Neural crest cell (in vitro differentiated cells): ENCODE measurements at regions not wholly inside any gene's neighbourhood (a gene's known extent, or its start where the extent isn't known, plus 50 kb on each side); places are given as distances from the start of the nearest gene placed in this dataset.

Experiments
- DNase-seq: peaks from one replicate; pipeline ENCODE4 v3.0.0; 2021; ENCODE audit warnings: low read depth, mixed read lengths, low spot score
- H3K27ac Mint-ChIP-seq: one replicate; pipeline ENCODE4 v1.8.0; 2021; ENCODE audit warnings: mild to moderate bottlenecking, mixed read lengths; ENCODE audit not compliant: unreplicated experiment
- H3K27me3 Mint-ChIP-seq: 2 replicates; pipeline ENCODE4 v1.8.0; 2021; ENCODE audit warnings: low read depth, mild to moderate bottlenecking, mixed read lengths
- H3K36me3 Mint-ChIP-seq: 2 replicates; pipeline ENCODE4 v1.8.0; 2021; ENCODE audit warnings: low read depth, mild to moderate bottlenecking, mixed read lengths
- H3K4me1 Mint-ChIP-seq: 2 replicates; pipeline ENCODE4 v1.8.0; 2021; ENCODE audit warnings: mixed read lengths
- H3K4me3 Mint-ChIP-seq: one replicate; pipeline ENCODE4 v1.8.0; 2021; ENCODE audit warnings: mild to moderate bottlenecking, mixed read lengths
- H3K9me3 Mint-ChIP-seq: 2 replicates; pipeline ENCODE4 v1.8.0; 2021; ENCODE audit warnings: mixed read lengths
- CTCF ChIP-seq: fragments of 200-600 bp; sonication (generic); conservative IDR thresholded peaks from 2 replicates; pipeline ENCODE4 v1.5.0; 2021; ENCODE audit warnings: antibody characterized with exemption, mild to moderate bottlenecking

- TF ChIP-seq CTCF: no peak
- no peak overlapping the region for H3K27ac Mint-ChIP-seq
- DNase-seq: no peak
- H3K4me3 Mint-ChIP-seq: no peak overlapping the region
- no peaks in the 10 kb centered on the region for H3K4me1 Mint-ChIP-seq
- H3K27me3 Mint-ChIP-seq: no peaks in the 10 kb centered on the region
- no peaks in the 10 kb centered on the region for H3K9me3 Mint-ChIP-seq
- H3K36me3 Mint-ChIP-seq: no peaks in the 10 kb centered on the region
Observed at GRCh38 chr1:98222706-98223105, 301.9 kb upstream of the DPYD start.

- H3K4me3 Mint-ChIP-seq: no peak overlapping the region
- no peak for TF ChIP-seq CTCF
- H3K4me1 Mint-ChIP-seq: no peaks in the 10 kb centered on the region
- no peaks in the 10 kb centered on the region for H3K9me3 Mint-ChIP-seq
- no peaks in the 10 kb centered on the region for H3K36me3 Mint-ChIP-seq
- no peak for DNase-seq
- no peak overlapping the region for H3K27ac Mint-ChIP-seq
- no peaks in the 10 kb centered on the region for H3K27me3 Mint-ChIP-seq
Observed at GRCh38 chr1:98221923-98222322, 301.1 kb upstream of the DPYD start.

- no peaks in the 10 kb centered on the region for H3K9me3 Mint-ChIP-seq
- DNase-seq: no peak
- TF ChIP-seq CTCF: no peak
- no peak overlapping the region for H3K4me3 Mint-ChIP-seq
- H3K36me3 Mint-ChIP-seq: no peaks in the 10 kb centered on the region
- H3K27ac Mint-ChIP-seq: no peak overlapping the region
- no peaks in the 10 kb centered on the region for H3K4me1 Mint-ChIP-seq
- no peaks in the 10 kb centered on the region for H3K27me3 Mint-ChIP-seq
Observed at GRCh38 chr1:98217601-98218000, 296.8 kb upstream of the DPYD start.

GRCh38 chr1:98216304-98216703 is 295.5 kb upstream of the DPYD start:
- H3K27ac Mint-ChIP-seq: no peak overlapping the region

GRCh38 chr1:98211271-98211845 is 290.5 kb upstream of the DPYD start:
- H3K27me3 Mint-ChIP-seq: no peaks in the 10 kb centered on the region
- peaks cover 2% of the 10 kb centered on the region for H3K9me3 Mint-ChIP-seq
- no peak for DNase-seq
- H3K36me3 Mint-ChIP-seq: no peaks in the 10 kb centered on the region
- peaks cover 27% of the 10 kb centered on the region for H3K4me1 Mint-ChIP-seq
- no peak overlapping the region for H3K4me3 Mint-ChIP-seq
- TF ChIP-seq CTCF: no peak
- H3K27ac Mint-ChIP-seq: no peak overlapping the region

More at GRCh38 chr1:98216304-98216703, 295.5 kb upstream of the DPYD start:
- no peak for TF ChIP-seq CTCF
- Mint-ChIP-seq H3K4me3 (no peak overlapping the region), H3K4me1 (no peaks in the 10 kb centered on the region), H3K36me3 (no peaks in the 10 kb centered on the region), H3K27me3 (no peaks in the 10 kb centered on the region), H3K9me3 (no peaks in the 10 kb centered on the region)
- DNase-seq: no peak

- Mint-ChIP-seq H3K9me3 (peaks cover 3% of the 10 kb centered on the region), H3K4me1 (peaks cover 31% of the 10 kb centered on the region), H3K27me3 (no peaks in the 10 kb centered on the region), H3K36me3 (no peaks in the 10 kb centered on the region), H3K27ac (no peak overlapping the region), H3K4me3 (no peak overlapping the region)
- no peak for TF ChIP-seq CTCF
- DNase-seq: no peak
Observed at GRCh38 chr1:98210563-98210962, 289.7 kb upstream of the DPYD start.
